ENCODE measurements at regions not wholly inside any gene's neighbourhood (a gene's known extent, or its start where the extent isn't known, plus 50 kb on each side); places are given as distances from the start of the nearest gene placed in this dataset.

GRCh38 chr7:84642611-84643010, 448.0 kb upstream of the SEMA3A start:
- TF ChIP-seq CTCF (IDR thresholded peaks at IDR 0.05) (no peak), POLR2A (IDR thresholded peaks at IDR 0.05) (no peak)

All from ovary (tissue), 3 donors.